GM12878 (cell line): ENCODE measurements at regions not wholly inside any gene's neighbourhood (a gene's known extent, or its start where the extent isn't known, plus 50 kb on each side); places are given as distances from the start of the nearest gene placed in this dataset.

Experiments used
- ASH2L ChIP-seq: fragments of 300-600, 200-600 bp; sonication (generic); IDR thresholded peaks from 2 replicates; pipeline ENCODE4 v1.6.1; 2017; ENCODE audit warnings: low read depth, mild to moderate bottlenecking, borderline replicate concordance
- CTCF ChIP-seq, 3 experiments: IDR thresholded peaks in 2 of 3; conservative IDR thresholded peaks in 1 of 3; 2 replicates each; pipeline ENCODE4 v1.5.1; 2011; ENCODE audit warnings: low read depth in 3 of 3, low read length in 3 of 3, mild to moderate bottlenecking in 3 of 3, control low read depth in 2 of 3, moderate library complexity in 2 of 3, inconsistent platforms in 1 of 3, mixed read lengths in 1 of 3; ENCODE audit not compliant: control insufficient read depth in 2 of 3, insufficient read depth in 1 of 3; ENCODE audit errors: extremely low read depth in 1 of 3
- EP300 ChIP-seq, 2 experiments: fragments of 150-350 bp in 1 of 2; IDR thresholded peaks; 2 replicates each; pipeline ENCODE4 v1.6.1; 2011 to 2012; ENCODE audit warnings: low read depth in 2 of 2, low read length in 2 of 2, borderline replicate concordance in 1 of 2, improper control_type of control experiment in 1 of 2, inconsistent platforms in 1 of 2; ENCODE audit not compliant: control insufficient read depth in 1 of 2
- ZBTB33 ChIP-seq: fragments of 450-650 bp; IDR thresholded peaks from 2 replicates; pipeline ENCODE4 v1.6.1; 2017; ENCODE audit warnings: mild to moderate bottlenecking

GRCh38 chr7:94056796-94057207 is 52.6 kb upstream of the BET1 start:
- TF ChIP-seq CTCF (IDR thresholded peaks at IDR 0.05 in 2 of 3, conservative IDR thresholded peaks at IDR 0.05 in 1 of 3; ENCODE audit: control insufficient read depth in 2 of 3, extremely low read depth in 1 of 3, insufficient read depth in 1 of 3, low read depth in 3 of 3, low read length in 3 of 3) (no peak), EP300 (IDR thresholded peaks at IDR 0.05; ENCODE audit: borderline replicate concordance in 1 of 2, control insufficient read depth in 1 of 2, low read depth in 2 of 2, low read length in 2 of 2) (no peak), ZBTB33 (no peak), ASH2L (no peak)
